HG03521 (cell line): ENCODE measurements at regions not wholly inside any gene's neighbourhood (a gene's known extent, or its start where the extent isn't known, plus 50 kb on each side); places are given as distances from the start of the nearest gene placed in this dataset.
"Not testable (repeated sequence)": the region's sequence is repeated elsewhere in the genome, so short reads cannot be mapped to it uniquely, and the experiment has no call there.

Experiments
- ATAC-seq: cut with Tn5 transposase; IDR thresholded peaks from one replicate; pipeline ENCODE4 v1.9.1; 2021; ENCODE audit warnings: mild to moderate bottlenecking, moderate library complexity; ENCODE audit not compliant: unreplicated experiment

DNA sequence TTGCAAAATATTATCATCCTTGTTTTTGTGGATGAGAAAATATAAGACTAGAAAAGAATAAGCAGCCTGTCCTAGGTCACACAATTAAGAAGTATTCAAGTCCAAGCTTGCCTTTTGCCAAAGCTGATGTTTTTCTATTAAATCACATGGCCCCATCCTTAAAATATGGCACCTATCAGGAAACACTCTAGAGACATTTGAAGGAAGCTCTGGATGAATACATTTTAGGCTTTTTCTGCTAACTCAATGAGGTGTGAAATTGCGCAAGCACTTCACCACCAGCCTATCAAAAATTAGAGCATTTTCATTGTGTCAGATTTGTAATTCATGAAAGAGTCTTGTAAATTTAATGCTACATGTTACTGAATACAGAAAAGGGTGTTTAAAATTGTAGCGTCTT lies 251.1 kb upstream of the MAD2L1 start:
- ATAC-seq: no peak

DNA sequence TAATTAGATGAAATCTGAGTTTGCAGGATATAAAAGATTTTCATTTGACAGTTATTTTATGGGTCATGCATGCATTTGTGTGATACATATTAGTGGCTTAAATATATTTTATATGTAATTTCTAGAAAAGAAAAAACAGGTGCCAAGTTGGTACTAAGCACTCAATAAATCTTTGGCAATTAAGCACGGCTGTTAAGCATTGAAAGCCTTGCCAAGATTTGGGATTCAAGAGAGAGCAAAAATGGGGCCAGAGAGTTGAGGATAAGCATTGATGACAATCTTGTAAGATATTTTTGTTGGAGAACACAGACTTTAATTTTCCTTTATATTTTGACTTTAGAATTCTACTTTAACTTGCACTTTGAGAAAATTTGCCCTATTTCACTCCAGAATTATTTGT lies 249.8 kb upstream of the MAD2L1 start:
- no peak for ATAC-seq

DNA sequence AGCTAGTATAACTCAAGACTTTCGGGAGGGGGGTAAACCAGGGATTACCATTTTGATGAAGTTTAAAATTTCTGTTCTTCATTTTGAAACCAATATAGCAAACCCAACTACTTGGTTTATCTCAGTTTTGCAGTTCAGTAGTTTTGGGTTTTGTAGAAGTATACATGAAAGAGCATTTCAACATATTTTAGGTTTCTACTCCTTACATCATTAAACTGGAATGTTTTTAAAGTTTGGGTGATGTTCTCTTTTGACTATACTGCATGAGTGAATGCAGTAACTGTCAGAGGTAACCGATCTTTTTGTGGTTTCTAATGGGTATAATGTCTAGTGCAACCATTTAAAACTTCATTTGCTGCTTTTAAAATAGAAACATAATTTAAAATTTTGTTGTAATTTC lies 248.3 kb upstream of the MAD2L1 start:
- no peak for ATAC-seq

DNA sequence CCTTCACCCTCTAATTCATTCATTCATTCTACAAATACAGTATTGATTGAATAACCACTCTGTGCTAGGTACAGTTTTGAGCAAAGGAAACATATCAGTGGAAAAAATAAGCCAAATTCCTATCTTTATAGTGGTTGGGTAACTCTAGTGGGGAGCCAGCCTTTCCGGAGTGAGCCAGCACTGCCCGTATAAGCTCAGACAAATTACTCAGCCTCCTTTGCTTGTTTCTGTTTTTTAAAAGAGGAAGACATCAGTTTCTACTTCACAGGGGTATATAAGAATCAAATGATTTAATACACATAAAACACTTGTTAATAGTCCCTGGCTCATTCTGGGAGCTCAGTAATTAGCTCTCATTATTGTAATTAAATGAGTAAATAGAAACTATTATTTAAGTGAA lies 238.2 kb upstream of the MAD2L1 start:
- ATAC-seq: no peak

DNA sequence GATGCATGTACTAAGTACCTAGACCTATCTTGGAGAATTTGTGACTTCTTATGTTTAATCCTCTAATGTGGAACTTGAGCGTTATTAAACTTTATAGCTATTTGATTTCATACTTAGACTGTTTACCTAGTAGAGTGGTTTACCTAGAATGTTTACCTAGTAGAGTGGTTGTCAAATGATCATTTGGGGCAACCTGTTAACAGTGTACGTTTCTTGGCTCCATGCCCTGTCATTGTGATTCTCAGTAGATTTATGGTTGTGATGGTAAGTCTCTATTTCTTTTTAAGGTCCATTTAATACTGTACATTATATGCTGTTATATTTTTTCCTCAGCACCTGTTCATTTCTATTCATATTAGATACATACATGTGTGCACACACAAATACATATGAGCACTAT lies 233.0 kb upstream of the MAD2L1 start:
- no peak for ATAC-seq

DNA sequence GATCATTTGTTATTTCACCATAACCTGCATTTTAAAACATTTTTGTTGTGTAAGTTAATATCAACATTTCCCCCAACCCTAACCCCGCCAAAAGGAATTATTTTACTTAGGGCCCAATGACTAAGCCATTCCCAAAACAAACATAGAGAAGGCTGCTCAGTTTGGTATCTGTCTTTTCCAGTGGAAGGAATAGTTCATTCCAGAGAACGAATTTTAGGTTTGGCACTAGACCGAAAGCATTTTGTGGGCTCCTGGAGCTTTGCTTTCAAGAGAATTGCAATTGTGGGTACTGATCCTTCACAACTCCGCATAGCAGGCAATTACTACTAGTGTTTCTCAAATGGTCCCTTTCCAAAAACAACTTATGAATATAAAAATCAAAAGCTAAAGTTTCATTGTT lies 226.7 kb upstream of the MAD2L1 start:
- no peak for ATAC-seq

DNA sequence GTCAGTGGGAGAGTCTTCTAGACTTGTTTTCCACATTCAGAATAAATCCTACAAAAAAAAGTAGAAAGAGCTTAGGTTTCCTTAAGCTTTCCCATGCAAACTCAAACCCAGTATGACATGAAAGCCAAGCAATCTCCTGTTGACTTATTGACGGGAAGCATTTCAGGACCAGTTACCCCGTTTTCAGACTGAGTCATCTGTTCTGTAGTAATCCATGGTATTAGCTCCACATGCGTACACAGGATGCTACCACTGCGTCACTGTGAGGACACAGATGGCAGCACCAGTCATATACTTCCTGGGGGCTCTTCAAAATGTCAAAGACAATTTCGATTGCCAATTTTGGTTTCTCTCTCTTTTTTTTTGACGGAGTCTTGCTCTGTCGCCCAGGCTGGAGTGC lies 224.9 kb upstream of the MAD2L1 start:
- ATAC-seq: no peak

DNA sequence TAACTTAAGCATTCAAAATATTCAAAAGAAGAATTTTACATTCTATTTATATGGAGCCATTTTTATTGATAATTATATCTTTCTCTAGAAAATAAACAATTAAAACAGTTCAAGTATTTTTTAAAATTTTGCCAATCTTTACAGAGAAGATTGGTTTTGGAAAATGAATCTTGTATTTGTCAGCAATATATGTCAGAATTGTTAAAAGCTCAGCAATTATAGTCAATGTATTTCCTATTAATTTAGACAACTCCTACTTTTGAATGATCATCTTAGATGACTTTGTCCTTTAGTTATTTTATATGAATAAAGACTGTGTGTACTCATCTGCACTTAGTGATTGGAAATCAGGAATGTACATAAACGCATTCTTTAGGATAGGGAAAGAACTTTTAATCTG lies 223.9 kb upstream of the MAD2L1 start:
- ATAC-seq: no peak

DNA sequence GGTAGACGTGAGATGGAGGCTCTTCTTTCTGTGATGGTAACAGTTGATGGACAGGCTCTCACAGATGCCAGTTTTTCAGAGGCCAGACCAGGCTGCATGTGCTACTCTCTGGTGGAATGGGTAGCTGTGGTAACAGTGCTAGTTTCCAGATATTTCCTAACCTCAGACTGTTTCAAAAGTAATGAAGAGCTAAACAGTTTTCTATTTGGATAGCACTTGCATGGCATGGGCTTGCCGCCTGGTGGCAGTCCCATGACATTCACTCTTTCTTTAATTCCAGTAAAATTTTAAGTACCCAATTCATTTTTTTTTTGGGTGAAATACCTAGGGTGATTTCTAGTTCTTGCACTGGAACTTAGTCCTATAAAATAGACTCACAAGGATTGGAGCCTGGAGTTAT lies 220.2 kb upstream of the MAD2L1 start:
- ATAC-seq: no peak

DNA sequence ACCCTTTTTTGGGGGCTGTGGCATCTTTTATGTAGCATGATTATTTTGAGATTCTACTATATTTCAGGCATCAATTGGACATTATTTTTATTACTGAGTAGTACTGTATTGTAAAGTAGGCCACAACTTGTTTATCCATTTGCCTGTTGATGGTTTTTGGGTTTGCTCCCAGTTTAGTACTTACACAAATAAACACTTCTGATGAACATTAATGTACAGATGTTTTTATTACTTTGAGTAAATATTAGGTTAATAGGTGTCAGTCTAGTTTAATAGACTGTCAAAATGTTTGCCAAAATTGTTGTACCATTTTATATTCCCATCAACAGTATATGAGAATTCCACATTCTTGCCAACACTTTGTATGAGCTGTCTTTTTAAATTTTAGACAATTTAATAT lies 214.9 kb upstream of the MAD2L1 start:
- no peak for ATAC-seq

DNA sequence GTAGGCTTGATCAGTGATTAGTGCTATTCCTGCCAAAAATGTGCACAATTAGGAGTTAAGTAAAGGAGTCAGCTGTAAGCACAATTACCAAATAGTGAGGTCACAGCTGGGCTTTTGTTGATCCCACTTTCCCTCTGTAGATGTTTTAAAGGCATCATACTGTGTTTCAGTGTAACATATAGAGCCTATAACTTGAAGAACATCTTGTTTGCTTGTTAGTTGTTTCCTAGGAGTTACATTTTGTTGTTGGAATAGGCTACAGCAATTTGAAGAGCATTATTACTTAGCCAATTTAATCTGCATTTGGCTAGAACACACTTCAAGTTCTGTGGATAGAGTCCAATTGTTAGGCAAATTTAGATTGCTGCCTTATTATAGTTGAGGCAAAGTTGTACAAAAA lies 210.7 kb upstream of the MAD2L1 start:
- no peak for ATAC-seq

DNA sequence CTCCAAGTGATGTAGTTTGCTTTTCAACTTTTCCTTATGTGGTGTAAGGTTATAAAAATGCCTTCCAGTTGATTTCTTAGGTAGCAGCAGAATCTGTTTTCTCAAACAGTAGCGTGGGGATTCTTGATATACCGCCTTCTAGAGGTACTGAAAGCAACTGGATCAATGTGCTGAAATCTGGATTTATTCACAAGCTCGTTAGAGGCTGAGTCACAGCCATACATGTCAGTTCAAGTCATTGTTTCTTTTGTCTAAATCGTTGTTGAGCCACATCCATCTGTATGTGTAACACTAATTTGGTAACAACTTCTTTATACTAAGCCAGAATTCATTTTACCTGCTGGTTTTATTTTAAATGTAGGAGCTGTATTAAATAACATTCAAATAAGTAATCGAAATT lies 200.0 kb upstream of the MAD2L1 start:
- ATAC-seq: no peak

DNA sequence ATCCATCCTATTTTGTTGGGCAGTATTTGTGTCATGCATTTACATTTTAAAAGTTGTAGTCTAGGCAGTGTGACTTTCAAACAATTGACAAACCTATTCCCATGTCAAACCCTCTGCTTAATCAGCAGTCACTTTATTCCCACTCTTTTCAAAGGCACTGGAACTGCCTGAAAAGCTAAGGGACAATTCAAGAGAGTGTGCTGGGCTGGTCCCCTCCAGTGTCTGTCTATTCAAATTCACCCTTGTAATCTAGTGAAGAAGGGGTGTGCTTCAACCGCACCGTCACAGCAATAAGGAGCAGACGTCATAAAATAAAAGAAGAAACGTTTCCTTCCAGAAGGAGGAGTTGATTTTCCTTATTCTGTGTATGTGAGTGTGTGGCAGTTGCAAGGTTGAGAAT lies 197.0 kb upstream of the MAD2L1 start:
- ATAC-seq: no peak

DNA sequence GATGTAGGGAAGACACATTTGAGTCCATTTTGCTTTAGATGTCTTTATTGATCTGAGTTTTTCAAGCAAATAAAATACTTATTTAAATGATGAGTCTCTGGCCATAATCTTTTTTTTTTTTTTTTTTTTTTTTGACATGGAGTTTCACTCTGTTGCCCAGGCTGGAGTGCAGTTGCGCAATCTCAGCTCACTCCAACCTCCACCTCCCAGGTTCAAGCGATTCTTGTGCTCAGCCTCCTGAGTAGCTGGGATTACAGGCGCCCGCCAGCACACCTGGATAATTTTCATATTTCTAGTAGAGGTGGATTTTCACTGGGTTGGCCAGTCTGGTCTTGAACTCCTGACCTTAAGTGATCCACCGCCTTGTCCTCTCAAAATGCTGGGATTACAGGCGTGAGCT lies 194.5 kb upstream of the MAD2L1 start:
- no peak for ATAC-seq

DNA sequence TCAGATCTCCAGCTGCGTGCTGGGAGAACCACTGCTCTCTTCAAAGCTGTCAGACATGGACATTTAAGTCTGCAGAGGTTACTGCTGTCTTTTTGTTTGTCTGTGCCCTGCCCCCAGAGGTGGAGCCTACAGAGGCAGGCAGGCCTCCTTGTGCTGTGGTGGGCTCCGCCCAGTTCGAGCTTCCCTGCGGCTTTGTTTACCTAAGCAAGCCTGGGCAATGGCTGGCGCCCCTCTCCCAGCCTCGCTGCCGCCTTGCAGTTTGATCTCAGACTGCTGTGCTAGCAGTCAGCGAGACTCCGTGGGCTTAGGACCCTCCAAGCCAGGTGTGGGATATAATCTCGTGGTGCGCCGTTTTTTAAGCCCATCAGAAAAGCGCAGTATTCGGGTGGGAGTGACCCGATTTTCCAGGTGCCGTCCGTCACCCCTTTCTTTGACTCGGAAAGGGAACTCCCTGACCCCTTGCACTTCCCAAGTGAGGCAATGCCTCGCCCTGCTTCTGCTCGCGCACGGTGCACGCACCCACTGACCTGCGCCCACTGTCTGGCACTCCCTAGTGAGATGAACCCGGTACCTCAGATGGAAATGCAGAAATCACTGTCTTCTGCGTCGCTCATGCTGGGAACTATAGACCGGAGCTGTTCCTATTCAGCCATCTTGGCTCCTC lies 189.6 kb upstream of the MAD2L1 start:
- ATAC-seq: not testable (repeated sequence)

DNA sequence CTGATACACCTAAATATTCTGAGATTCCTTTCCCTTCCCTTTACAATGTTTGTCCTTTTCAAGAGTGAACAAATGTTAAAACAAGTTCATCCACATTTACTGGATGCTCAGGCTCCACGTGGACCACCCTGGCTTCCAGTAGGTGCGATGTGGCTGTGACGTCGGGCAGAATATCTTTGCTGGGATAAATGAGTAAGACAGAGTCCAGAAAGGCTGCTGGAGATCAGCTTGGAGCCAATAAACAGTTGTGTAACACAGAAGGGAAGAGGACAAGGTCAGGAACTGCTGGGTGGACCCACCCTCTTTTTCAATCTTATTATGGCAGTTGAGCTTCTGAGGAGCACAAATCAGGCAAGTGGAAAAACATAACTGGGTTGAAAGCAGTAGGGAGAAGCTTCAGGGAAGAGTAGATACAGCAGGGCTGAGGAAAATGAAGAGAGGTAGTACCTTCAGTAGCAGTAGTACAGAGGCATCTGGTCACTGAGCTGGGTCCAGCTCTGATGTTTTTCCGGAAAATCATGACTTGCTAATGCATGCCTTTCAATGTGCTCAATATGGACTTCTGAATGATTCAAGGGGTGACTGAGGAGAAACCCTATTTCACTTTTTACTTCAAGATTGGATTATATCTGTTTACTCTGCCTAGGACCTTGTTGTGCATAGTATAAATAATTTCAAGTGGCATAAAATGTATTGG lies 171.8 kb upstream of the MAD2L1 start:
- ATAC-seq: no peak

DNA sequence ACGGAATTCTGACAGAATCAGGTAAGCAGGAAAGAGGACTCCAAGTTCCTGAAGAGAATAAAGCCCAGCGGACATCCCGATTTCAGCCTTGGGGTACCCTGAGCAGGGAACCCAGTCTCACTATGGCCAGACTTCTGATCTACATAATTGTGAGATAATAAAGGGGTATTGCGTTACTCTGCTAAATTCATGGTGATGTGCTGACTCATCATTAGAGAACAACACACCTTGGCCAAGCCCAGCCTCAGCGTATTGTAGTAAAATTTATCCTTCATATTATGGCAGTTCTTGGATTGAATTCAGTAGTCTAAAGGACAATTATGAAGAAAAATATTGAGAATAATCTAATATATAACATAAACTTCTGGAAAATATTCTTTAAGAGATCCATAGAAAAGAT lies 170.2 kb upstream of the MAD2L1 start:
- ATAC-seq: no peak

DNA sequence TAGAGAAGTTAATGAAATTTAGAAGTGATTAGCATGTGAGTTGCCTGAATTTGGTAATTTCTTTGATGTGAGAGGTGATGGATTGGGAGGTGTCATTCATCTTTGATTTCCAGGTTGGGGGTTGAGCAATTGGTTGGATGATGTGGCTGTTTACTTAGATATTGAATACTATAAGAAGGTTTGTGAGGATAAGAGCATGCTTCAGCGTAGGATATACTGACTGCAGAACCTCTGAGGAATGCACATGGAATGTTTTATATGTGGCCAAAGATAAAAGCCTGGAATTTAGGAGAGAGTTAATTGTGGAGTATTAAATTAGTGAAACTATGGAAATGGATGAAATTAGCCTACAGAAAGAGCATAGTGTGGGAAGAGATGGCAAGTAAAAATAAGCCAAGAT lies 165.4 kb upstream of the MAD2L1 start:
- ATAC-seq: no peak

DNA sequence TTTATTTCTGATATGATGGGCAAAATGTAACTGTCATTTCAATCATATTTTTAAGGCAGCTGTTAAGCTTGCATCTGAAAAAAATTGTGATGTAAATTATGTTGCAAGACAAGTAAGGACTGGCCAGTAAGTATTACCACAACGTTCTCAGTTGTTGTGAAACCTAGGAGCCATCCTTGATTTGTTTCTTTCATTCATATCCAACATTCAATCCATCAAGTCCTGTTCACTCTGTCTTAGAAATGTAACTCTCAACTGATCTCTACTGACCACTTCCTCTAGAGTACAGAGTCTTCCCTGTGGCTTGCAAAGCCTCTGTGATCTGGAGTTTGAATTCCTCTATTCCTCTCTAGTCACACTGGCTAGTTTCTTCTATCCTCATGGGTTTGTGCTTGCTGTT lies 161.4 kb upstream of the MAD2L1 start:
- ATAC-seq: no peak

DNA sequence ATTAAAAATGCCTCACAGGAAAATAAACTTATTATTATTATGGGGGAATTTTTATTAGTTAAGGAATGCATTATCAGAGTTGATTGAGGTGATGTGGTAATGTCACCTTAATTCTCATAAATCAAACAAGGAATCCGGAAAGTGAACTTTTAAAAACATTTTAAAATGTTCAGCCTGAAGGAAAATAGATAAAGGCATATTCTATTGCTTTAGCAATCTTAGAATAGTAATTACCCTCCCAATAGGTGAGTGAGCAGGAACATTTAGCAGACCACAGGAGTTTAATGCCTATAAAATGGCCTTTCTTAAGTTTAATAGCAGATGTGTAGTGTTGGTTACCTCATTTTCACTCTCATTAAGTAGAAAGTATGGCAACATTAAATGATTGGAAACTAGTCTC lies 160.9 kb upstream of the MAD2L1 start:
- no peak for ATAC-seq

DNA sequence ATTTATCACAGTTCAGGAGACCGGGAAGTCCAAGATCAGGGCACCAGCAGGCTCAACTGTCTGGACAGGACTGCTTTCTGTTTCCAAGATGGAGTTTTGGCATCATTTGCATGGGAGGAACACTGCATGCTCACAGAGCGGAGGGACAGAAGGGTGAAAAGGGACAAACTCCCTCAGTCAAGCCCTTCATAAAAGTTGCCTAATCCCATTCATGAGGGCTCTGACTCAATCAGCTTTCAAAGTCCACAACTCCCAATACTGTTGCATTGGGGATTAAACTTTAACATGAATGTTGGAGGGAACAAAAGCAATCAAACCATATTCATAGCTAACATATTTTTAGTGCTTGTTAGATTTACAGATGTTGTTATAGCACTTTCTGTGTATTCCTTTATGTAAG lies 158.9 kb upstream of the MAD2L1 start:
- ATAC-seq: no peak

DNA sequence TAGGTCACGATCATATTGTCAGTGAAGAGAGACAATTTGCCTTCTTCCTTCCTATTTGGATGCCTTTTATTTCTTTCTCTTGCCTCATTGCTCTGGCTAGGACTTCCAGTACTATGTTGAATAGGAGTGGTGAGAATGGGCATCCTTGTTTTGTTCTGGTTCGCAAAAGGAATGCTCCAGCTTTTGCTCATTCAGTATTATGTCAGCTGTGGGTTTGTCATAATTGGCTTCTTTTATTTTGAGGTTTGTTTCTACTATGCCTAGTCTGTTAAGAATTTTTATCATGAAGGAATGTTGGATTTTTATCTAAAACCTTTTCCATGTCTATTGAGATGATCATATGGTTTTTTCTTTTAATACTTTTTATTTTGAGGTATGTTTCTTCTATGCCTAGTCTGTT lies 152.3 kb upstream of the MAD2L1 start:
- no peak for ATAC-seq

DNA sequence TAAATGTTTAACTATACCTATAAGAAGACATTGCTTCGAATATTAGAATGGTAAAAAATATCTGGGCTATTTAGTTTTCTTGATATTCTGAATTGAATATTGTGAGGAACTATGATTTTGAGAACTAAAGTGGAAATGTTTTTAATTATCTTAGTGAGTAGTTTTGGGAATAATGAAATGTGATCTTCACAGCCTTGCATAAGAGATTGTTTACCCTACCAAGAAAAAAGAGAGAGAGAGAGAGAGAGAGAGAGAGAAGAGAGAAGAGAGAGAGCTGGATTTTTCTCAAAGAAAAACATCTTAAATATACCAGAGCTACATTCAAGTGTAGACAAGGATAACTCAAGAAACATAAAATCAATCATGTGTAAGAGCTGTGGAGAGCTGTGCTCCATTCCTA lies 148.7 kb upstream of the MAD2L1 start:
- ATAC-seq: no peak
